HepG2 (cell line): ENCODE measurements at regions not wholly inside any gene's neighbourhood (a gene's known extent, or its start where the extent isn't known, plus 50 kb on each side); places are given as distances from the start of the nearest gene placed in this dataset.
"Not testable (repeated sequence)": the region's sequence is repeated elsewhere in the genome, so short reads cannot be mapped to it uniquely, and the experiment has no call there.

ENCODE experiments used
- ATAC-seq: fragments of 200-7000 bp; cut with Tn5 transposase; 3 replicates; pipeline ENCODE4 v1.9.1; 2020; ENCODE audit warnings: mild to moderate bottlenecking, moderate library complexity
- BruUV-seq: library from RNA; stranded (reverse); fragments of 400-500 nt; replicated peaks from 2 replicates; lab custom pipeline; 2021; lab: Mats Ljungman, UMichigan
- CTCF ChIA-PET: fragments of 300-600 bp; formaldehyde crosslinking; extraction: SDS; loops from one replicate; lab custom pipeline; 2021; ENCODE audit warnings: low total read pairs, inconsistent platforms, low intra/inter-chr PET ratio; lab: Yijun Ruan, JAX
- POLR2A ChIA-PET: fragments of 350-600 bp; sonication (Branson Sonifier 250); formaldehyde crosslinking; loops from one replicate; lab custom pipeline; 2020; ENCODE audit warnings: antibody characterized with exemption, inconsistent platforms; lab: Yijun Ruan, JAX
- DNase-seq: peaks from one replicate; pipeline ENCODE4 v3.0.0-alpha.2; 2015; ENCODE audit warnings: low spot score
- FAIRE-seq: peaks from 3 replicates; lab custom pipeline; 2011; peaks lifted over from hg19 to GRCh38; lab: Jason Lieb, UNC
- H2AFZ ChIP-seq: one replicate; pipeline ENCODE4 v1.6.1; 2011; ENCODE audit warnings: low read length, inconsistent platforms
- H3K27ac ChIP-seq: fragments of 300-600 bp; 3 replicates; pipeline ENCODE4 v1.8.0; 2011; ENCODE audit warnings: mixed run types, mild to moderate bottlenecking, mixed read lengths, low read length, inconsistent platforms; ENCODE audit not compliant: insufficient read depth; ENCODE audit errors: extremely low read length
- H3K27me3 ChIP-seq, 2 experiments: fragments of 200-600 bp in 1 of 2; 2 replicates in 1 of 2; 3 replicates in 1 of 2; pipeline versions ENCODE4 v1.6.0 to v1.8.0; 2011; ENCODE audit warnings: low read length in 2 of 2, mild to moderate bottlenecking in 2 of 2, moderate library complexity in 2 of 2, inconsistent platforms in 1 of 2; ENCODE audit not compliant: insufficient read depth in 2 of 2, control insufficient read depth in 1 of 2
- H3K36me3 ChIP-seq, 2 experiments: fragments of 200-600 bp in 1 of 2; replicated peaks in 1 of 2; 2 replicates in 1 of 2; 3 replicates in 1 of 2; pipeline versions ENCODE4 v1.5.1 to v1.8.0; 2011; ENCODE audit warnings: low read length in 2 of 2, inconsistent platforms in 1 of 2; ENCODE audit not compliant: insufficient read depth in 2 of 2, control insufficient read depth in 1 of 2
- H3K4me1 ChIP-seq: 2 replicates; pipeline ENCODE4 v1.5.1; 2012; ENCODE audit warnings: low read length, inconsistent platforms; ENCODE audit not compliant: insufficient read depth
- H3K4me2 ChIP-seq: 2 replicates; pipeline ENCODE4 v1.6.0; 2011; ENCODE audit warnings: low read depth, low read length, inconsistent platforms
- H3K4me3 ChIP-seq, 3 experiments: fragments of 200-600 bp in 1 of 3; sonication (generic), shearing (Covaris generic) in 1 of 3; replicated peaks in 1 of 3; 2 replicates each; pipeline ENCODE4 v1.5.1; 2011 to 2016; ENCODE audit warnings: low read length in 3 of 3, inconsistent platforms in 2 of 3, low read depth in 2 of 3, mild to moderate bottlenecking in 2 of 3, control low read depth in 1 of 3, mixed read lengths in 1 of 3; ENCODE audit not compliant: insufficient read depth in 1 of 3
- H3K79me2 ChIP-seq: one replicate; pipeline ENCODE4 v1.6.1; 2011; ENCODE audit warnings: low read length, inconsistent platforms; ENCODE audit not compliant: insufficient read depth
- H3K9ac ChIP-seq: 2 replicates; pipeline ENCODE4 v1.6.0; 2011; ENCODE audit warnings: mild to moderate bottlenecking, low read depth, low read length, inconsistent platforms; ENCODE audit not compliant: insufficient read depth
- H3K9me3 ChIP-seq: 2 replicates; pipeline ENCODE4 v1.5.1; 2012; ENCODE audit warnings: mild to moderate bottlenecking, low read length
- H4K20me1 ChIP-seq: 2 replicates; pipeline ENCODE4 v1.6.0; 2011; ENCODE audit warnings: inconsistent platforms, mild to moderate bottlenecking, low read length, moderate library complexity; ENCODE audit not compliant: insufficient read depth
- AHR ChIP-seq: IDR thresholded peaks from 2 replicates; pipeline ENCODE4 v1.6.1; 2018; ENCODE audit warnings: missing genetic modification reagents, missing compliant biosample characterization
- BCLAF1 ChIP-seq: fragments of 450-650 bp; IDR thresholded peaks from 2 replicates; pipeline ENCODE4 v1.6.1; 2017; ENCODE audit warnings: mild to moderate bottlenecking
- FOXC1 ChIP-seq: sonication (generic); formaldehyde crosslinking; IDR thresholded peaks from 2 replicates; pipeline ENCODE4 v1.8.0; 2022; ENCODE audit warnings: mild to moderate bottlenecking, missing genetic modification reagents, borderline replicate concordance
- GATA4 ChIP-seq: sonication (generic); IDR thresholded peaks from 2 replicates; pipeline ENCODE4 v1.6.1; 2016; ENCODE audit warnings: antibody characterized with exemption, low read depth, borderline replicate concordance
- HNRNPH1 ChIP-seq: fragments of 200-400 bp; formaldehyde crosslinking; optimal IDR thresholded peaks from 2 replicates; pipeline ENCODE3; 2017; ENCODE audit warnings: mild to moderate bottlenecking, low read depth, low read length
- HOMEZ ChIP-seq: IDR thresholded peaks from 2 replicates; pipeline ENCODE4 v1.6.1; 2016; ENCODE audit warnings: low read depth
- TBX3 ChIP-seq: fragments of 450-650 bp; IDR thresholded peaks from 2 replicates; pipeline ENCODE4 v1.6.1; 2017; ENCODE audit warnings: antibody characterized with exemption, mild to moderate bottlenecking, inconsistent platforms, borderline replicate concordance
- ZNF12 ChIP-seq: sonication (generic); formaldehyde crosslinking; IDR thresholded peaks from 2 replicates; pipeline ENCODE4 v1.5.0; 2020; ENCODE audit warnings: missing genetic modification reagents
- ZNF614 ChIP-seq: IDR thresholded peaks from 2 replicates; pipeline ENCODE4 v1.6.1; 2018; ENCODE audit warnings: missing biosample characterization, missing genetic modification reagents, inconsistent platforms, borderline replicate concordance
- WGBS: methylation state at CpG from one replicate; pipeline ENCODE4 v1.1.6; 2017; ENCODE audit warnings: low lambda C conversion rate; 5-methylcytosine and 5-hydroxymethylcytosine counted together
- in situ Hi-C: cut with HindIII; loops from 2 replicates; pipeline ENCODE4 v1.10.0; 2017; ENCODE audit warnings: low pct_unique_long_range_greater_than_20kb; ENCODE audit not compliant: extremely low pct_ligation_motif_present
- intact Hi-C: fragments of 100-400 bp; cut with micrococcal nuclease; formaldehyde crosslinking; loops from one replicate; pipeline ENCODE4 v1.10.0; 2022; ENCODE audit not compliant: unreplicated experiment

- no peak overlapping the region for H3K9ac ChIP-seq
- ChIA-PET CTCF (interaction anchor here (1.1 kb wide), 1 partner anchor 1492 kb away, joined by 4 read pairs; no protein-coding TSS in a partner anchor), POLR2A (no interaction called here)
- H3K27ac ChIP-seq = no peak overlapping the region
- H3K79me2 ChIP-seq = no peaks in the 10 kb centered on the region
- no peaks in the 10 kb centered on the region for H3K27me3 ChIP-seq
- no peak for ATAC-seq
- H3K4me1 ChIP-seq = no peaks in the 10 kb centered on the region
- H3K4me2 ChIP-seq = no peak overlapping the region
- FAIRE-seq = no peak
- no peaks in the 10 kb centered on the region for H3K36me3 ChIP-seq
- no peak overlapping the region for H2AFZ ChIP-seq
- no peak for TF ChIP-seq ZNF614 (CRISPR knock-in tag)
- intact Hi-C loops = loop anchor here (1.0 to 2.0 kb wide), 2 partner anchors 163 to 1606 kb away; no protein-coding TSS in a partner anchor
- H4K20me1 ChIP-seq = no peaks in the 10 kb centered on the region
- BruUV-seq = no TSS peak
- no peak for DNase-seq
- no peak overlapping the region for H3K4me3 ChIP-seq
- in situ Hi-C loops = no loop called here
- no peaks in the 10 kb centered on the region for H3K9me3 ChIP-seq
Measured at GRCh38 chr5:92308679-92309078, 925.6 kb upstream of the ARRDC3 start.

- H3K4me2 ChIP-seq, H3K4me1 ChIP-seq, ATAC-seq, H3K79me2 ChIP-seq, H3K9ac ChIP-seq, BruUV-seq, H3K27ac ChIP-seq, H3K4me3 ChIP-seq, FAIRE-seq, H2AFZ ChIP-seq, intact Hi-C loops, in situ Hi-C loops, POLR2A ChIA-PET, CTCF ChIA-PET, DNase-seq, H3K9me3 ChIP-seq, H3K27me3 ChIP-seq, H3K36me3 ChIP-seq, H4K20me1 ChIP-seq: not testable (repeated sequence)
- WGBS = 80% methylated on average over 8 of the region's 15 CpGs
Measured at GRCh38 chr5:92302356-92302755, 919.2 kb upstream of the ARRDC3 start.

- FAIRE-seq = no peak
- Histone ChIP-seq H3K36me3 (no peaks in the 10 kb centered on the region), H2AFZ (no peak overlapping the region), H3K4me1 (no peaks in the 10 kb centered on the region), H3K27ac (no peak overlapping the region), H3K4me3 (no peak overlapping the region), H3K79me2 (no peaks in the 10 kb centered on the region), H3K27me3 (no peaks in the 10 kb centered on the region), H3K9ac (no peak overlapping the region), H3K9me3 (peaks cover 26% of the 10 kb centered on the region), H3K4me2 (no peak overlapping the region), H4K20me1 (no peaks in the 10 kb centered on the region)
- CTCF ChIA-PET = no interaction called here
- ATAC-seq = no peak
- intact Hi-C loops = no loop called here
- POLR2A ChIA-PET = no interaction called here
- 26% methylated on average over 2 of the region's 2 CpGs for WGBS
- BruUV-seq = no TSS peak
- in situ Hi-C loops = no loop called here
- no peak for DNase-seq
- TF ChIP-seq HOMEZ (CRISPR knock-in tag) (no peak), BCLAF1 (no peak), AHR (CRISPR knock-in tag) (no peak), FOXC1 (CRISPR knock-in tag) (no peak), GATA4 (no peak), TBX3 (no peak), HNRNPH1 (no peak), ZNF12 (CRISPR knock-in tag) (no peak)
Measured at GRCh38 chr5:92283521-92283920, 900.4 kb upstream of the ARRDC3 start.
